HG03558 (cell line): ENCODE measurements at regions not wholly inside any gene's neighbourhood (a gene's known extent, or its start where the extent isn't known, plus 50 kb on each side); places are given as distances from the start of the nearest gene placed in this dataset.
"Not testable (repeated sequence)": the region's sequence is repeated elsewhere in the genome, so short reads cannot be mapped to it uniquely, and the experiment has no call there.

Experiments used
- ATAC-seq: cut with Tn5 transposase; IDR thresholded peaks from one replicate; pipeline ENCODE4 v1.9.1; 2021; ENCODE audit warnings: moderate number of reproducible peaks; ENCODE audit not compliant: unreplicated experiment; ENCODE audit errors: extremely low read depth

- not testable (repeated sequence) for ATAC-seq
These were observed 472.5 kb upstream of the SOX9 start for GRCh38 chr17:71648342-71648741.

- ATAC-seq, result no peak
These were observed 470.9 kb upstream of the SOX9 start for GRCh38 chr17:71649941-71650350.

DNA sequence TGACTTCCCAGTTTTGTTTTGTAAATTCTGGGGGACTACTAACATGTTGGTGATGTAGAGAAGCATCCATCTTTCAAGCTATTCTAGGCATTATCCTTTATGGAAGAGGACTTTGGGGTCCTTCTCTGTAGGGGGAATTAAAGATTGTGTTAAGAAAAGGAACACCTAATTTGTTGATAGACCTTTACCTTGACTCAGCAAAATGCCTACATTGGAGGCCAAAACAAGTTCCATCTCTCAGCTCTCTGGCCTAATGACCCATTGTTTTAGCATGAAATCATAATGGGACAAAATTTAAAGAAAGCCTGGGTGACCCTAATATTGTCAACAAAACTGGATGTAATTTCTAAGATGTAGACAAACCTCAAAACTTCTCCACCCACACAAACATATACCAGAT, 465.3 kb upstream of the SOX9 start:
- ATAC-seq, result no peak

DNA sequence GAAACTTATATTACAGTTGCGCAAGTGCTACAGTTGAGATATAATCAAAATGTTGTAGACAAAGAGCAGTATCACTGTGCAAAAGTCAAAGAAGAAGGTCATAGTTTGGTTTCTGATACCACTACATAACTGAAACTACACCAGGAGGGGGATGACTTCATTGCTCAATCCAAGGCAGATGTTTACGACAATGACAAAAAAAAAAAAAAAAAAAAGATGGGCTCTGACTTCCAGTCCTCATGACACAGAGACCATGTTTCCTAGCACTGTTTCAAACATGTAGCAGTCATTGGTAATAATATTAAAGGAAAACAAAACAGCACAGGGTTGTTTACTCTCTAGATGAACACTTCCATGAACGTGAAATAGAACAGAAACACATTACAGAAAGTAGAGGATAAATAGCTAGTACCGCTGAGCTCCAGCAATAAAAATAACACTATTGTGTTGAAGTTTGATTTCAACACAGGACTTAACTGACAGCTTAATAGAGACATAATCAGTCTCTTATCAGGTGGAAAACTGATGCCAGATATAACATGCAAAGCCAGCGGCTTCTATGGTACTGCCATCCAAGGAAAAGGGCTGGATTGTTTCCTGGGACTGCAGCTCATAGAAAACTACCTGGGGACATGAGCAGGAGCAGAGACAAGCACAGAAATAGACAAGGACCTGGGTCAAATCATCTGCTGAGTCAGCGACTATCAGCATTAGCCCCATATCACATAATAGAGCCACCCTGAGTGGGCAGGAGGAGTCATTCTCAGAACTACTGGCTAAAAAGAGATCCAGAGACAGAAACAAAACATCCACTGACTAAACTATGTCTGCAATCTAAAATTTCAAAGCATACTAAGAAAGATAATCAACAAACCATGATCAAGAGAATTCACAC, 463.6 kb upstream of the SOX9 start:
- no peak for ATAC-seq

DNA sequence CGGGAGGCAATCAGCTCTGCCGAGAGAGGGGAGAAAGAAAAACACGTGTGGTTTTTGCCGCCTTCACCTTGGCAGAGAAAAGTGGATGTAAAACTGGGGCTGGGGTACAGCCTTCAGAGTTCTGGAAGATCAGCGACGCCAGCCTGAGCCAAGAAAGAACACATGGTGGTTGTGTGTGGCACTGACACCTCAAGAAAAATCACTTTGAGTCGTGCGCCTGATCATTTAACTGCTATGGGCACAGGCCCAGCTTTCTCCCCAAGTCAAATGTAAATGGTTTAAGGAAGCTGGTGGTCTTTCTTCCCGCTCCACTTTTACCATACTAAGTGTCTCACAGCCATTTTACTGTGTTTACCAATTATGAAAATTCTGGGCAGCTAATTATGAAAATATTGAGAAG, 461.8 kb upstream of the SOX9 start:
- ATAC-seq, result no peak

GRCh38 chr17:71664861-71665260, 456.0 kb upstream of the SOX9 start:
- no peak for ATAC-seq

DNA sequence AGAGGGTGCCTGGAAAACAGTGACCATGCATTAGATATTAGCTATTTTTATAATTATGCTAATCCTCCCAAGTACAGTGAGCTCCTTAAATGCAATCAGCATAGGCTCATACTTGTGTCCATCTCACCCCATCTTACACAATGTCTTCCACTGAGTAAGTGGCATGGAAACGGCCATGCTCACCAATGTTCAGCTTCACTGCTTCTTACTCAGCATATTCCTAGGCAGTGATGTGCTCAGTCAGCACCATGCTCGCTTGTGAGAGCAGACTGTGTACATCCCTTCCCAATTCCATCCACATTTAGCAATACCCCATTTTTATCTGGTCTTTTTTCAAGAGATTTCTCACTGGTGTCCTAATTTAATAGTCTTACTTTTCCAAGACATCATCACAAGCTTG, 454.8 kb upstream of the SOX9 start:
- ATAC-seq, result no peak

- ATAC-seq, result no peak
These were observed 453.2 kb upstream of the SOX9 start for GRCh38 chr17:71667661-71668060.

- ATAC-seq, result no peak
These were observed 452.0 kb upstream of the SOX9 start for GRCh38 chr17:71668807-71669206.

- ATAC-seq, result no peak
These were observed 443.4 kb upstream of the SOX9 start for GRCh38 chr17:71677439-71677838.

DNA sequence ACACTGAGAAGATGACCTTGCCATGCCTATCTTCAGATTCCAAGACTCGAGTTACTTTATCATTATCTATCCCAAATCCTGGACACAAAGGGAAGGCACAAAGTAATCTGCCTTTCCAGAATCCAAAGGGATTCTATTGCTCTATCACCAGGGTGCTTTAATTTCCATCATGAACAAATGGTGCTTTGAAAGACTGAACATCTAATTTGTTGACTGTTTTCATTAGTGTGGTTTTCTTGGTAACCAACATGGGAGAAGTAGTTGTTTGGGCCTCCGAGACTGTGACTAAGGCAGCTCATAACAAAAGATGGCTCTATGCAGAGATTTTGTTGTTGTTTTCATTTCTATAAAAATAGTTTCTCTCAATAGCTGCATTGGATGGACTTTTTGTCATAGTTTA, 441.0 kb upstream of the SOX9 start:
- ATAC-seq, result no peak

DNA sequence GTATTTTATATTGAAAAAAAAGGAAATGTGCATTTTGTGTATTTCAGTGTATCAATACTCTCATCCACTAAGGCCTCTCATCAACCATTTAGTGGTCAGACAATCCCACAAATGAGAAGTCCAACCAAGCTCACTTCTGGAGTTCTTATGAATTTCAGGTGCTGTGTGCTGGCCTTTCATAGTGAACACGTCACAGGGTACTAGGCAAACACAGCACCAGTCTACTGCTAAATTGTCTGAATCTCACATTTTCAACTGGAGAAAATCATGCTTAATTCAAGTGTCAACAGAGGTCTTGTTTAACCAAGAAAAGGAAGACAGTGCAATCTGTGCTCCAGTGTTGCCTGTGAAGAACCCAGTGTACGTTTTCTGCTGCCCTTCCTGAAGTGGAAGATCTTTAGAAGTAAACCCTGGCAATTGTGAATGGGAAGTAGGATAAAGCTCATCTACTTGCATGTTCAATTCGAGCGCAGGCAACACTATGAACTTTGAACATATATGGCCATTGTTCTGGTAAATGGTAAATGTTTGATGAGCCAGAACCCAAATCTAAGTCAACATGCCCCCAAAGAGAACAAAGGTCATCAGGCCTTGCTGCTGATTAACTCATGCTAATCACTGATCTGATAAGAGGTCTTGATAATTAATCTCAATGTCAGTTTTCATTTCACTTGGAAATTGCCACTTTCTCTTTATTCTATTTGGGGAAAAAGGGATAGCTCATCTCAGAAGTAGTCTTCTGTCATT, 439.2 kb upstream of the SOX9 start:
- no peak for ATAC-seq

- ATAC-seq, result no peak
These were observed 438.7 kb upstream of the SOX9 start for GRCh38 chr17:71682174-71682494.

- ATAC-seq, result no peak
These were observed 431.0 kb upstream of the SOX9 start for GRCh38 chr17:71689782-71690181.

DNA sequence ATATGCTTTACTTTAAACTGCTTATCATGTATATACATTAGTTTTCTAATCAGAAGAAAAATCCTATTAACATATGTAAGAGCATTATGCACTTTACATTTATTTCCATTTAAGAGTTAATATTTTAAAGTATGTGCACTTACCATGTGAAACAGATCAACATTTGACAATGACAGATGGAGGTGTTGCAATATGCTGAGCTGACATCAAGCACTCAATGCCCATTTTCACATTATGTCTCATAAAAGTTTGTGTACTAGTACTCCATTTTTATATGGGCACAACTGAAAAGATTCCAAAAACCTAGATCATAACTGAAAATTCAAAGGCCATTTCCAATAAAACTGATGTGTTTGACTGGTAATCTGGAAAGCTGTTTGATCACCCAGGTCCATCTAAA, 420.9 kb upstream of the SOX9 start:
- no peak for ATAC-seq

GRCh38 chr17:71703701-71704100, 417.1 kb upstream of the SOX9 start:
- no peak for ATAC-seq

DNA sequence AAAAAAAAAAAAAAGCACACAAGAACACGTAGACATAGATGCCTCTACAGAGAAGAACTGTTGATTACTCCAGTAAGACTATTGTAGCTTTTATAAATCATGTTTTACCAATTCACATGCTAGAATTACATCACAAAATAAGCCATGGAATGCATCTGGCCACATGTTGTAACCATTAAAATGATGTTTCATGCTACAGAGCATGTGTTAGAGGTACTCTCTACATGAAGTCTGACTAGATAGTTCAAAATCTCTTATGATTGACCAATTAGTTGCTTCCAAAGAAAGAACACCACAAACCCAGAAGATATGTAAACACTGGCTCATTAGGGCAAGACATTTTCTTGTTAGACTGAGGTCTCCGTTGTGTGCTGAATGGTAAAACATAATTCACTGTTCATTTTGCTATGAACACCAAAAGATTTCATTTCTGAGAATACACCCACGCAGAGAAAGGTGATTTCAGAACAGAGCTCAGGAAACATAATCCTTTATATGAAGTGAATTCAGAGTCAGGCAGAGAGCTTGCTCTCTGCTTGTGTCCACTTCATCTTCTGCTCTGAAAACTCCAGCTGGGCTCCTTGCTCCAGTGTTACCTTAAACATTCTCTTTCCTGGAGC, 411.4 kb upstream of the SOX9 start:
- no peak for ATAC-seq

DNA sequence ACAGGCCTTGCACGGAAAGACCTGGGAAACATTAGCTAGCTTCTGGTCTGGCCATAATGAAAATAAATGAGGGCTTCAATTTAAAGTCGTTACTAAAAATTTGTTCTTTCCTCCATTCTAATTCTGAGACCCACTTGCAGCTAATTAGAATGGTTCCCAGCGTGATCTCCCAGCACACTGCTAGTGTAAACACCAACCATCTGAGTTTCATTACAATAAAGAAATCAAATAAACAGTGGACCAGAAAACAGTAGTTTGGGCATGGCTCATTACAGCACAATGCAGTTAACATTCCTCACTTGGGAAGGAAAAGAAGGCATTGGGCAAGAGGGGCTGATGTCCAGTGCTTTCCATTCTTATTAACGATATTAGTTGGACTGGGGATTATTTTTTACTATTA, 410.9 kb upstream of the SOX9 start:
- ATAC-seq, result no peak

DNA sequence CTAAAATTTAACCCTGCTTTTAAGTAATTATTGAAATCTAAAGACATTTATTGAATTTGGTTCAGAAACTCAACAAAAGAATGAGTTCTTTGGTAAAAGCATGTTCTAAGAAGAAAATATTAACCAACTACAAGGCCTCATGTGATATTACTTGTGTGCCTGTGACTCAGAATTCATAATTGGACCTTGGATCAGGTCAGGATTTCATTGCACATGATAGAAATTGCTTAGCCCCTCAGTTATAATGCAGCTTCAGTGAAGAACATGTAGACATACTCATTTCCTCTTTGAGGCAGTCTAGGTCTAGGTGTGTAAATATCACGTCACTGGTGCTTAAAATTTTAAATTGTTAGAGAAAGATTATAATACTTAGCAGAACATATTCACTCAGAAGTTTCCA, 410.0 kb upstream of the SOX9 start:
- no peak for ATAC-seq

GRCh38 chr17:71713846-71714245, 407.0 kb upstream of the SOX9 start:
- no peak for ATAC-seq

DNA sequence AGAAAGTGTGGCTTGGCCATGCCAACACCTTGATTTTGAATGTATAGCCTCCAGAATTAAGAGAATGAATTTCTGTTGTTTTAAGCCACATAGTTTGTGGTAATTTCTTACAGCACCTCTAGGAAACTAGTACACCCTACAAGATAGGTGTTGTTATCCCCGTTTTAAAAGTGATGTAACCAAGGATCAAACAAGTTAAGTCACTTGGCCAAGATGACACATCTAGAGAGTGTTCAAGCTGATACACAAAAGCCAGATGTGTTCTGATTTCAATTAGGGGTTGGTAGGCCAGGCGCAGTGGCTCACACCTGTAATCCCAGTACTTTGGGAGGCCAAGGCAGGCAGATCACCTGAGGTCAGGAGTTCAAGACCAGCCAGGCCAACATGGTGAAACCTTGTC, 396.5 kb upstream of the SOX9 start:
- ATAC-seq, result no peak
